Hepatocyte (in vitro differentiated cells): ENCODE measurements at regions not wholly inside any gene's neighbourhood (a gene's known extent, or its start where the extent isn't known, plus 50 kb on each side); places are given as distances from the start of the nearest gene placed in this dataset.

Source experiments
- DNase-seq: peaks from one replicate; pipeline ENCODE4 v3.0.0-alpha.2; 2016; ENCODE audit warnings: low spot score
- H2AFZ ChIP-seq: fragments of 200-600 bp; sonication (generic); 2 replicates; pipeline ENCODE4 v1.6.0; 2016; ENCODE audit warnings: antibody characterized with exemption, mild to moderate bottlenecking
- H3K27ac ChIP-seq: fragments of 200-600 bp; sonication (generic); 2 replicates; pipeline ENCODE4 v1.5.1; 2016; ENCODE audit warnings: mild to moderate bottlenecking
- H3K27me3 ChIP-seq: fragments of 200-600 bp; sonication (generic); 2 replicates; pipeline ENCODE4 v1.6.1; 2016
- H3K36me3 ChIP-seq: fragments of 200-600 bp; sonication (generic); replicated peaks from 2 replicates; pipeline ENCODE4 v1.5.1; 2016; ENCODE audit warnings: low read depth; ENCODE audit not compliant: insufficient read depth
- H3K4me1 ChIP-seq: fragments of 200-600 bp; sonication (generic); 2 replicates; pipeline ENCODE4 v1.5.1; 2016; ENCODE audit warnings: mild to moderate bottlenecking, moderate library complexity; ENCODE audit not compliant: insufficient read depth
- H3K4me2 ChIP-seq: fragments of 200-600 bp; sonication (generic); 2 replicates; pipeline ENCODE4 v1.6.0; 2016
- H3K4me3 ChIP-seq: fragments of 200-600 bp; sonication (generic); 2 replicates; pipeline ENCODE4 v1.5.1; 2016; ENCODE audit warnings: mild to moderate bottlenecking
- H3K79me2 ChIP-seq: fragments of 200-600 bp; sonication (generic); 2 replicates; pipeline ENCODE4 v1.6.0; 2017; ENCODE audit warnings: mild to moderate bottlenecking
- H3K9me2 ChIP-seq: fragments of 200-600 bp; sonication (generic); replicated peaks from 2 replicates; pipeline ENCODE4 v1.6.0; 2017; ENCODE audit warnings: mild to moderate bottlenecking; ENCODE audit not compliant: insufficient read depth
- H3K9me3 ChIP-seq: fragments of 200-600 bp; sonication (generic); 2 replicates; pipeline ENCODE4 v1.5.1; 2016; ENCODE audit warnings: low read depth, mild to moderate bottlenecking
- H4K20me1 ChIP-seq: fragments of 200-600 bp; sonication (generic); 2 replicates; pipeline ENCODE4 v1.6.0; 2016; ENCODE audit warnings: mild to moderate bottlenecking; ENCODE audit not compliant: insufficient read depth, poor library complexity, severe bottlenecking
- CTCF ChIP-seq: fragments of 200-600 bp; sonication (generic); IDR thresholded peaks from 2 replicates; pipeline ENCODE4 v1.5.1; 2016; ENCODE audit warnings: antibody characterized with exemption, mild to moderate bottlenecking; ENCODE audit not compliant: poor library complexity
- EZH2 ChIP-seq: fragments of 200-600 bp; sonication (generic); IDR thresholded peaks from 2 replicates; pipeline ENCODE4 v1.6.1; 2016; ENCODE audit warnings: antibody characterized with exemption, mild to moderate bottlenecking, borderline replicate concordance
- EZH2phosphoT487 ChIP-seq: fragments of 200-600 bp; sonication (generic); IDR thresholded peaks from one replicate; pipeline ENCODE4 v1.6.1; 2018; ENCODE audit warnings: antibody characterized with exemption, mild to moderate bottlenecking, low read depth, moderate library complexity; ENCODE audit not compliant: unreplicated experiment, severe bottlenecking
- WGBS: methylation state at CpG from one replicate; pipeline ENCODE4 v1.1.6; 2016; ENCODE audit warnings: low lambda C conversion rate; ENCODE audit errors: missing lambda C conversion rate; 5-methylcytosine and 5-hydroxymethylcytosine counted together

- DNase-seq, result no peak
- 93% methylated on average over 16 of the region's 16 CpGs for WGBS
- no peaks in the 10 kb centered on the region for H3K9me3 ChIP-seq
- no peaks in the 10 kb centered on the region for H4K20me1 ChIP-seq
- H3K36me3 ChIP-seq, result no peaks in the 10 kb centered on the region
- no peak for TF ChIP-seq EZH2phosphoT487
- TF ChIP-seq CTCF, result no peak
- TF ChIP-seq EZH2, result no peak
- H3K4me2 ChIP-seq, result no peak overlapping the region
- H2AFZ ChIP-seq, result no peak overlapping the region
- H3K4me1 ChIP-seq, result no peaks in the 10 kb centered on the region
- H3K27me3 ChIP-seq, result no peaks in the 10 kb centered on the region
- H3K4me3 ChIP-seq, result no peak overlapping the region
- no peaks in the 10 kb centered on the region for H3K79me2 ChIP-seq
- no peaks in the 10 kb centered on the region for H3K9me2 ChIP-seq
- no peak overlapping the region for H3K27ac ChIP-seq
These were observed 59.9 kb upstream of the SMOC2 start for GRCh38 chr6:168380956-168381605.

- Histone ChIP-seq H3K36me3 (no peaks in the 10 kb centered on the region), H3K4me3 (no peak overlapping the region), H3K27me3 (no peaks in the 10 kb centered on the region), H2AFZ (no peak overlapping the region), H3K4me2 (no peak overlapping the region), H3K4me1 (no peaks in the 10 kb centered on the region), H3K27ac (no peak overlapping the region), H3K9me2 (no peaks in the 10 kb centered on the region), H3K9me3 (no peaks in the 10 kb centered on the region), H4K20me1 (no peaks in the 10 kb centered on the region), H3K79me2 (no peaks in the 10 kb centered on the region)
- TF ChIP-seq CTCF (no peak), EZH2phosphoT487 (no peak), EZH2 (no peak)
- 96% methylated on average over 24 of the region's 24 CpGs for WGBS
- DNase-seq, result no peak
These were observed 59.1 kb upstream of the SMOC2 start for GRCh38 chr6:168381726-168382458.

- H3K9me3 ChIP-seq, result no peaks in the 10 kb centered on the region
- H3K4me3 ChIP-seq, result no peak overlapping the region
- WGBS, result 92% methylated on average over 32 of the region's 46 CpGs
- no peaks in the 10 kb centered on the region for H3K27me3 ChIP-seq
- H3K9me2 ChIP-seq, result no peaks in the 10 kb centered on the region
- H3K4me2 ChIP-seq, result no peak overlapping the region
- H3K36me3 ChIP-seq, result no peaks in the 10 kb centered on the region
- no peak overlapping the region for H3K27ac ChIP-seq
- H3K79me2 ChIP-seq, result no peaks in the 10 kb centered on the region
- no peak overlapping the region for H2AFZ ChIP-seq
- DNase-seq, result no peak
- H3K4me1 ChIP-seq, result no peaks in the 10 kb centered on the region
- no peaks in the 10 kb centered on the region for H4K20me1 ChIP-seq
- TF ChIP-seq EZH2, result no peak
- no peak for TF ChIP-seq EZH2phosphoT487
- no peak for TF ChIP-seq CTCF
These were observed 57.7 kb upstream of the SMOC2 start for GRCh38 chr6:168383062-168383854.
